Mammary epithelial cell (primary cell): ENCODE measurements at regions not wholly inside any gene's neighbourhood (a gene's known extent, or its start where the extent isn't known, plus 50 kb on each side); places are given as distances from the start of the nearest gene placed in this dataset.

Source experiments
- EZH2 ChIP-seq: IDR thresholded peaks from 2 replicates; pipeline ENCODE4 v1.6.1; 2012; ENCODE audit warnings: low read length, inconsistent platforms, borderline replicate concordance
- TF ChIP-seq, protein P1 (sequence below), 2 donors: IDR thresholded peaks in 1 of 2; conservative IDR thresholded peaks in 1 of 2; 2 replicates each; pipeline ENCODE4 v1.5.1; 2011 to 2012; ENCODE audit warnings: inconsistent platforms in 2 of 2, low read length in 2 of 2, mild to moderate bottlenecking in 2 of 2, control low read depth in 1 of 2, low read depth in 1 of 2; ENCODE audit not compliant: insufficient read depth in 1 of 2; ENCODE audit errors: extremely low read depth in 1 of 2

DNA sequence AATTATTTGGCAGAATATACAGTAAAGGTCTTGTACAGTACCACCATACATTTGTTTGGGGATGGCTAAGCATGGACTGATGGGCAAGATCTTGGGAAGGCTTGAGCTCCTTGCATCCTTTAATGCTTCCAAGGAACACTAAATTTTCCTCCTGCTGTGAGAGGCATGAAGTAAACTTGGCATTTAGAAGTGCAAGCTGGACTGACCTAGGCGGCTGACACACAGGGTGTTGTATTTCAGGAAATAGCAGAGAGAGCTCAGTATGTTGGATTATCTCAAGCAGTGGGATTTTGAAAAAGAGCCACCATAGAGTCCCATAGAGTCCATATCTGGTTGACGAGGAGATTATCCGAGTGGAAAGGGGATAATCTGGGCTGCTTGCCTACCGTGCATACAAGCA is 2137.1 kb downstream of the TP53TG3F start:
- TF ChIP-seq, protein P1, sequence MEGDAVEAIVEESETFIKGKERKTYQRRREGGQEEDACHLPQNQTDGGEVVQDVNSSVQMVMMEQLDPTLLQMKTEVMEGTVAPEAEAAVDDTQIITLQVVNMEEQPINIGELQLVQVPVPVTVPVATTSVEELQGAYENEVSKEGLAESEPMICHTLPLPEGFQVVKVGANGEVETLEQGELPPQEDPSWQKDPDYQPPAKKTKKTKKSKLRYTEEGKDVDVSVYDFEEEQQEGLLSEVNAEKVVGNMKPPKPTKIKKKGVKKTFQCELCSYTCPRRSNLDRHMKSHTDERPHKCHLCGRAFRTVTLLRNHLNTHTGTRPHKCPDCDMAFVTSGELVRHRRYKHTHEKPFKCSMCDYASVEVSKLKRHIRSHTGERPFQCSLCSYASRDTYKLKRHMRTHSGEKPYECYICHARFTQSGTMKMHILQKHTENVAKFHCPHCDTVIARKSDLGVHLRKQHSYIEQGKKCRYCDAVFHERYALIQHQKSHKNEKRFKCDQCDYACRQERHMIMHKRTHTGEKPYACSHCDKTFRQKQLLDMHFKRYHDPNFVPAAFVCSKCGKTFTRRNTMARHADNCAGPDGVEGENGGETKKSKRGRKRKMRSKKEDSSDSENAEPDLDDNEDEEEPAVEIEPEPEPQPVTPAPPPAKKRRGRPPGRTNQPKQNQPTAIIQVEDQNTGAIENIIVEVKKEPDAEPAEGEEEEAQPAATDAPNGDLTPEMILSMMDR (conservative IDR thresholded peaks at IDR 0.05 in 1 of 2, IDR thresholded peaks at IDR 0.05 in 1 of 2; ENCODE audit: extremely low read depth in 1 of 2, insufficient read depth in 1 of 2, low read depth in 1 of 2, low read length in 2 of 2), result no peak
- no peak for TF ChIP-seq EZH2
